ENCODE measurements at regions not wholly inside any gene's neighbourhood (a gene's known extent, or its start where the extent isn't known, plus 50 kb on each side); places are given as distances from the start of the nearest gene placed in this dataset.
"Not testable (repeated sequence)": the region's sequence is repeated elsewhere in the genome, so short reads cannot be mapped to it uniquely, and the experiment has no call there.

DNA sequence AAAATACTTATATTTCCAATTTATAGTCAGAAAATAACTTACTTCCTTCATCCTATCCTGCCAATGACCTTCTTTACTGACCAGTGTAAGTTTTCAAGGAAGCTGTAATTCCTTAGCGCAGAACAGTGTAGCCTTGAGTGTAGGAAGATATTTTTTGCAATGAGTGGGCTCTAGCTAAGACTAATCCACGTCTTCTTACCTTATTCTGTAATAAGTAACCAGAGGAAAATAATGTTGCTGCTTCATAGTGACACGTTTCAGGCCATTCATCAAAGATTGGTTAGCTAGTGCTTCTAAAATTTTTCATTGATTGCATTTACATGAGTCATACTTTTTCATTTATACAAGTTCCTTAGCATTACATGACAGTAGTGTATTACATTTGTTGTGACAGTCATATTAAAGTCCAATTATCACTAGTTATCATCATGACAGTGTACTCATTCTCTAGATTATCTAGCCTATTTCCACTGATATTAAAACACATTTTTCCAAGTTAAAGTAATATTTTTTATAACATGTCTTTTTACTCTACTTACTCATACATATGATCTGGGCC, 403.8 kb upstream of the EPHA3 start:
- no peak for DNase-seq

DNA sequence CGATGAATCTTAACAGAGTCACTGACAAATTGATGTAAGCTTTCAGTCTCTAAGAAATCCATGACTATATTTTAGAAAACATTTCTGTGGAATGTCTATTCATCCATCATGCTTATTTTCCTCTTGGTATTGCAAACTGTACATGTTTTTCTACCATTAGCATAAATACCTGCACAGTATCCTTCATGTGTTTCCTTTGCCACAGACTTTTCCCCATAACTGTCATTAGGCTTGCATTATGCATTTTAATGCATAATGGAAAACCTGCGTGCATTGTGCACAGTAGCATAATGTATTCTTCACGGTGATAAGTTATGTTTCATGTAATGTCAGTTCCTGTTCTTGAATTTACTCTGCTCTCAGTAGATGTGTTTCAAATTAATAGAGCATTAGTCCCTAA, 403.1 kb upstream of the EPHA3 start:
- no peak for DNase-seq

DNA sequence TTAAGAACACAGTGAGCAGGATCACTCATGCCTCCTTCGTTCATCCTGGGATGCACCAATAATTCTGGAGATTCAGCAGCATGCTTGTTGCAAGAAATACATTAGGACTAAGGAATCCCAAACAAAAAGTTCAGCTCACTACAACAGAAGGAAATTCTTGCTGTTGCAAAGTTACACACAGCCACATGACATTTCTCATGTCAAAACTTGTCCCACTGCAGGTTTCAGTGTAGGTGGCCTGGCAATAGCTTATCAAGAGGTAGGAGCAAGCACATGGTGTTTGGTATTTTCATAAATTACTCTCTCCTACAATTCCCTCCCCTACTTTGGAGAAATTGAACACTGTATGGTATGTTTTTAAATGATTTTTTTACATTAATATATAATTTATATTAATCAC, 399.6 kb upstream of the EPHA3 start:
- DNase-seq, result no peak

DNA sequence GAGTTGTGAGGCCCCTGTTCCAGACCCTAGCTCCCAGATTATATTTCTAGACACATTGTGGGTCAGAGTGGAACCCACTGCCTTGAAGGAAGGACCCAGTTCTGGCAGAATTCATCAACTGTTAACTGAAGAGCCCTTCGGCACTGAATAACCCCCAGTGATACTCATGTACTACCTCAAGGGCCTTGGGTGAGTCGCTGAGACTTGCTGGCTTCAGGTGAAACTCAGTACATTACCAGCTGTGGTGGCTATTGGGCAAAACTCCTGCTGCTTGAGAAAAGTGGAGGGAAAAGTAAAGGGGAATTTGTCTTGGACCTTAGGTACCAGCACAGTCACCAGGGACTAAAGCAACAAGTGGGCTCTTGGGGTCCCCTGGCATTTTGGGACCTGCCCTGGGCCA, 394.9 kb upstream of the EPHA3 start:
- DNase-seq, result no peak

DNA sequence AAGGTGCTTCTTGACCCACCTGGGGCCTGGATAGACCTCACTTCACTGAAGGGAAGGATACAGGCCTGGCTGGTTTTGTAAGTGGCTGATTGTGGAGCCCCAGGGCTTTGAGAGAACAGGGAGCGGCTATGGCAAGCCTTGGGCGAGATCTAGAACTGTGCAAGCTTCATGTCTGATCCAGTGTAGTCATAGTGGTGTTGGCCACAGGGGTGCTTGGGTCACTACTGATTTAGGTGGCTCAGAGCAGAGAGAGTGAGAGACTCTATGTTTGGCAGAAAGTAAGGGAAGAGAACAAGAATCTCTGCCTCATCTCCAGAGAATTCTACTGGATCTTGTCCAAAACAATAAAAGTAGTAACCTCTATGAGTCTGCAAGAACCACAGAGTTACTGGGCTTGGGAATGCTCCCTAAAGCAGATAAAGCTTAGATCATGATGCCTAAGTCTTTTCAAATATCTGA, 394.2 kb upstream of the EPHA3 start:
- DNase-seq, result no peak

DNA sequence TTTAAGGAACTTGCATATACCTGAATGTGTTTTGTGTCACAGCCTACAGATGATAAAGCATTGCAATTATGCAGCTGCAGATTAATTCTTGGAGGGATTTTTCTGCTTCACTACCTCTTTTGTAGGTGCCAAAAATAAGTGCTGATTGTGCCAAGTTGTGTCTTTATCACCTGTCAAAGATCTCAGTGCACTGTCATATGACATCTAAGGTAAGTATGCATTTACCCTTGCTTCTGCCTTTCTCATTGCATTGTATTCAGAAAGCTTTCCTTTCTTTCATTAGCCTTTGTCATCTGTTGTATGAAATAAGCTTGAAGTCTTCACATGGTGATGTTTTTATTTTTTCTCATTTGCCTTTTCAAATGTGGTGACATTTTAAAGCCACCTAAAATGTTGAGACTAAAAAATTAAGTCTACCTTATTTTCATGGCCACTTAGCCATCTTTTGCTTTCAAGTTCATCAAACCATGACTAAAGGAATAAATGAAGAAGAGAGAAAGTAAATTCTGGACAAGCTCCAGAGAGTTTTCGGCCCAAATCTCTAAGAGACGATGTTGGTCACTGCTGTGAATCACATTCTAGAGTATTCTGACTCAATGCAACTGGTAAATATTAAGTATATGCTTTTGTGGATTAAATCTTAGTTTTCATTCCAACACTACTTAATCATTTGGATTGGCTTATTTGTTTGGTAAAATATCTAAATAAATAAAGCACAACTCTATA, 381.8 kb upstream of the EPHA3 start:
- no peak for DNase-seq

DNA sequence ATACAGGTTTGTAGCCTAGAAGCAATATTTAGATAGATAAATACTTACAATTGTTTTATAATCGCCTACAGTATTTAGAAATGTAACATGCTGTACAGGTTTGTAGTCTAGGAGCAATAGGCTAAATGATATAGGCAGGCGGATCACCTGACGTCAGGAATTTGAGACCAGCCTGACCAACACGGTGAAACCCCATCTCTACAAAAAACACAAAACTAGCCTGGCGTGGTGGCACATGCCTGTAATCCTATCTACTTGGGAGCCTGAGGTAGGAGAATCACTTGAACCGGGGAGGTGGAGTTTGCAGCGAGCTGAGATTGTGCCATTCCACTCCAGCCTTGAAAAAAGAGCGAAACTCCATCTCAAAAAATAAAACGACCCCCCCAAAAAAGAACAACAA, 375.2 kb upstream of the EPHA3 start:
- no peak for DNase-seq

DNA sequence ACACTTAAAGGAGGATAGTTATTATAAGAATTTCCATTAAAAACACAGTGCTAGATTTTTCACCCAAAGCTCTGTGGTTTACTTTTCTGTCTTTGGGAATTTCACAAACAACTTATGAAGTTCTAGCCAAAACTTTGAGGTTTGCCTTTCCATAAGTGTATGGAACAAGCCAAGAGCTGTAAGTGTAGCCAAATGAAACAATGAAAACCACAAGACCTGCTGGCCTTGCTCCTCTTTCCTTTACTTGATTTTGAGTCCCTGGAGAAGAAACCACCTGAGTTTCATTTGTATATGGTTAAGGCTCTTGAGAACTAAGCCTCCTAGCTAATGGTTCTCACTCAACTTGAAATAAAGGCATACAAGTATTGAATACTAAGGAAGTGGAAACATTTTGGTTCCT, 365.3 kb upstream of the EPHA3 start:
- DNase-seq, result no peak

DNA sequence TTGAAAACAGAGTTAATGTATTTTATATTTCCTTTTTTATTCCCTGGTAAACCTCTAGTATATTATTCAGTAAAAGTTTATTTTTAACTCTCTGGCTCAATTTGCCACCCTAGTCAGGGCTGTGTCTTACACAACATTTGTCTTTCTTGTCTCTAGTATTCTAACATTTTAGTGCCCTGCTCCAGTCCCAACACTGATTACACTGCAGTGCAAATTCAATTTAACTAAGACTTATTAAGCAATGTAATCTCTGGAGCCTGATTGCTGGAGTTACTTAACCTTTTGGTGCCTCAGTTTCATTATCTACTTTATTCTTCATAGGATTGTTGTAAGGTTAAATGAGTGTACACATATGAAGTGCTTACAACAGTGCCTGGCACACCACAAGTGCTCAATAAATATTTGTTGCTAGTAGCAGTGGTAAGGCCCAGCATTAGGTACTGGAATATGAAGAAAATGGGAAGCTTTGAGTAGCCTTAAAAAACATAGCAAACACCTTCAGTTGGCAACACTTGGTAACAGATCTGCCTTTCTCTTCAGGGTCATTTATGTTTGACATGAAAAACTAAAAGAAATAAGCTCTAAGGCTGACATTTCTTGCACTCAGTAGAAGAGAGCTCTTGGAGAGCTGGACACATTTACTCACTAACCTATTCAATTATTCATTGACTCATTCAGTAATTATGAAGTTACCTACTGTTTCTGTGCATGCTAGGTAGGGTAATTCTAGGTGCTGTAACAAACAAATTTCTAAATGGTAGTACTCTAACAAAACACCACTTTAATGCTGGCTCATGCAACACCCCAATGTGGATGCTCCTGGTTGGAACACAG, 364.5 kb upstream of the EPHA3 start:
- no peak for DNase-seq

DNA sequence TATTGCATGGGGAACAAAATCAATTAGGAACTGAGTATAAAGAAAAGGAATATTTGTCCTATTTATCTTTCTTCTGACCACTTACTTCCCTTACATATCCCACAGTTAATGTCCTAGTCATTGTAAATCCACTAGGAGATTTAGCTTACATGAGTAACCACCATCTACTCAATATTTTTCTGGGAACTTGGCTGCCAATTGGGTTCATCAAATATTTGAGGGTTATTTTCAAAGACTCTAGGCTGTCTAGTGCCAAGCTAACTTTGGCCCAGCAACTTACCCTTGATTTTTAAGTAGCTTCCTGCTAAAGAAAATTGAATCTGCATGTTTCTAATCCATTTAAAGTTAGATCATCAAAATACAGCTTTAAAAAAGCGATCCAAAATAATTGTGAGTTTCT, 362.5 kb upstream of the EPHA3 start:
- DNase-seq, result no peak

DNA sequence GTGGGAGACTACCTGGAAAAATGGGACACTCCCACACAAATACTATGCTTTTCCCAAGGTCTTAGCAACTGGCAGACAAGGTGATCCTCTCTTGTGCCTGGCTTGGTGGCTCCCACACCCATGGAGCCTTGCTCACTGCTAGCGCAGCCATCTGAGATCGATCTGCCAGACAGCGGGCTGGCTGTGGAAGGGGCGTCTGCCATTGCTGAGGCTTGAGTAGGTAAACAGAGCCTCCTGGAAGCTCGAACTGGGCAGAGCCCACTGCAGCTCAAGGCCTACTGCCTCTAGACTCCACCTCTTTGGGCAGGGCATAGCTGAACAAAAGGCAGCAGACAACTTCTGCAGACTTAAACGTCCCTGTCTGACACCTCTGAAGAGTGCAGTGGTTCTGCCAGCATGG, 360.3 kb upstream of the EPHA3 start:
- not testable (repeated sequence) for DNase-seq

DNA sequence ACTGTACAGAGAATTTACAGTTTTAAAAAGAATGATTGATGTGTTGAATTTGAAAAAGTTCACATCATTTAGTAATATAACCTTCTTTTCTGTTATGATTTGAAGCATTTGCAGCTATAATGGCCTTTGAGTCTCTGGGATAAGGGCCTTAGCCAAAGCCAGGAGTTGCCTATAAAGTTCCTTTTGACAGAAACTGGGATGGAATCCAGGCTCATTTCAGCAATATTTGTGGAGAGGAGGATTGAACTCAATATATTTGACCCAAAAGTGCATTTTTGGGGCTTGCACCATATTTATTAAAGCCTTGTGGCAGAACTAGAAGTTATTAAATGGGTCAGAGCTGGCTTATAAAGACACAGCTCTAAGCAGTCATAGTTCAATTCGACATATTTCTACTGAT, 348.7 kb upstream of the EPHA3 start:
- no peak for DNase-seq

DNA sequence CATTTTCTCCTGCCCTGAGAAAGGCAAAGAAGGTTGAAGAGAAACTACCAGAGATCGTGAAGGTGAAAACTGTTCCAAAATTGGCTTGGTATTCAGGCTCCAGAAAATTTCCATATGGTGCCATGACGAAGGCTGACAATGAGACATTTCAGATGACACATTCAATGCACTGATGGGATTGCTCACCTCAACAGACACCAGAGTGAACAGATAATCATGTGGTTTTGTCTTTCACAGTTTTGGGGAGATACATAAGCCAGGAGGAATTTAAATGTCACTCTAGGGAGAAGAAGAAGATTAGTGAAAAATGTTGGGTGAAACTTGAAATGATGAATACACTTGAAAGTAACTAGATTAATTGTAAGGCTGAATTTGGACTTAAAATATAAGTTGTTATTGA, 339.7 kb upstream of the EPHA3 start:
- no peak for DNase-seq

DNA sequence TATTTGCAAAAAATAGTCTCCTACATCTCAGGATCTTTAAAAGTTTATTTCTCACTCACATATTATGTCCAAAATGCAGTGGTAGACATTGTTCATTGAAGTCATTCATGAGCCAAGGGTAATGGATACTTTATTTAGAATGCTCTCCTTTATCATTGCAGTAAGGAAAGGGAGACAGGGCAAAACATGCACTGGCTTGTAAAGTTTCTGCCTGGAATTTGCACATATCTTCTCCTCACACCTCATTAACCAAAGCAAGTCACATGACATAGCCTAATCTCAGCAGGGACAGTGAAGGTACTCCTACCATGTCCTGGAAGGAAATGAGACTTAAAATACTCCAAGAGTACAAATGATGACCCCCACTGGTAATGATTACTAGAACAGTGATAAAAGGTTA, 333.7 kb upstream of the EPHA3 start:
- DNase-seq, result no peak

DNA sequence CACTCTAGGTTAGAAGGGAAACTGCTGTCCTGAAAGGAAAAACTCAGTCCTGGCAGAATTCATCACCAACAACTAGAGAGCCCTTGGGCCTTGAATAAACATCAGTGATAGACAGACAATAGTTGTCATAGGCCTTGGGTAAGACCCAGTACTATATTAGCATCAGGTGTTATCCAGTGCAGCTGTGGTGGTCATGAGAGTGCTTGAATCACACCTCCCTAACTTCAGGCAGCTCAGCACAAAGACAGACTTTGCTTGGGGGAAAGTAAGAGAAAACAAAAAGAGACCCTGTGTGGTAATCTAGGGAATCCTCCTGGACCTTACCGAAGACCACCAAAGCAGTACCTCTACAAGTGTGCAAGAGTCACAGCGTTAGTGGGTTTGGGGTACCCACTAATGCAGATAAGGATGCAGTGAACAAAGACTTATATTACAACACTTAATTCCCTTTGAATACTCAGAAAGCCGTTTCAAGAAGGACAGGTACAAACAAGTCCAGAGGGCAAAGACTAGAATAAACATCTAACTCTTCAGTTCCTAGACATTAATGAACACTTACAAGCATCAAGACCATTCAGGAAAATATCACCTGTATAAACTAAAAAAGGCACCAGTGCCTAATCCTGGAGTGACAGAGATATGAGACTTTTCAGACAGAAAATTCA, 332.3 kb upstream of the EPHA3 start:
- DNase-seq, result no peak

DNA sequence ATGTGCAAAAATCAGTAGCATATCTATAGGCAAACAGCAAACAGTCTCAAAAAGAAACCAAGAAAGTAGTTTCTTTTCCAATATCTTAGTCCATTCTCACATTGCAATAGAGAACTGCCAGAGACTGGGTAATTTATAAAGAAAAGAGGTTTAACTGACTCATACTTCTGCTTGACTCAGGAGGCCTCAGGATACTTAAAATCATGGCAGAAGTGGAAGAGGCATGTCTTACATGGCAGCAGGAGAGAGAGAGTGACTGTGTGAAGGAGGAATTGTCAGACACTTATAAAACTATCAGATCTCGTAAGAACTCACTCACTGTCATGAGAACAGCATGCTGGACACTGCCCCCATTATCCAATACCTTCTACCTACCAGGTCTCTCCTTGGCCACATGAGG, 327.9 kb upstream of the EPHA3 start:
- DNase-seq, result no peak

DNA sequence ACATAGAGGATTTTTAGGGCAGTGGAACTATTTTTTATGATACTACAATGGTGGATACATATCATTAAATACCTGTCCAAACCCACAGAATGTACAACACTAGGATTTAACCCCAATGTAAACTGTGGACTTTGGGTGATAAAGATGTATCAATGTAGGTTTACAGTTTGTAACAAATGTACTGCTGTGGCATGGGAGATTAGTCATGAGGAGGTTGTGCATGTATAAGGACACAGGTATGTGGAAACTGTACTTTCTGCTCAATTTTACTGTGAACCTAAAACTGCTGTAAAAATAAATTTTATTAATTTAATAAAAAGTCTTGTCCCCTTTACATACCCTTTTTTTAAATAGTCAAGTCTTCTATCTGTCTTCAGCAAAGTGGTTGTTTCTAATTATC, 322.5 kb upstream of the EPHA3 start:
- no peak for DNase-seq

DNA sequence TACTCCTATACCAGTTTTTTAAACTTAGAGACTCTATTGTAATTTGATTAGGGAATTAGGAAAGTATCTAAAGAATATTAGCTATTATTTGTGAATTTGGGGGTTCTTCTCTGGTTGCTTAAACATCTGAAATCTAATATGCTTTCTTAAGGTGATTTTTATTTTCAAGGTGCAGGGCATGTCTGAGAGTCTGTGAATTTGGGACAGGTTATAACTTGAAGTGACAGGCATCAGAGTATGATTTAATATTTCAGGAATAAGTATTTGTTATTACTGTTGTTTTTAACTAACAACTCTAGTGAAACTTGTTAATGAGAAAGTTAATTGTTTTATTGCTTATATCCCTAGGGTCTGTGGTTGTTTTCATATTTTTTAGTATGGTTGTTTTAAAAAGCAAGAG, 321.6 kb upstream of the EPHA3 start:
- DNase-seq, result no peak

DNA sequence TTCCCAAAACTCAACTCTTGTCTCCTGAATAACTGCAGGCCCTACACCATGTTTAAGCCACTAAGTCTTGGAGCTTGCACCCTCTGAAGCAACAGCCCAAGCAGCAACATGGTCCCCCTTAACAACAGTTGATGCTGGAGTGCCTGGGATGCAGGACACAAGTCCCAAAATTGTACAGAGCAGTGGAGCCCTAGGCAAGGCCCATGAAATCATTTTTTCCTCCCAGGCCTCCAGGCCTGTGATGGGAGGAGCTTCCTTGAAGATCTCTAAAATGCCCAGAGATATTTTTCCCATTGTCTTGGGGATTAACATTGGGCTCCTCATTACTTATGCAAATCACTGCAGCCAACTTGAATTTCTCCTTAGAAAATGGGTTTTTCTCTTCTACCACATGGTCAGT, 311.9 kb upstream of the EPHA3 start:
- no peak for DNase-seq

DNA sequence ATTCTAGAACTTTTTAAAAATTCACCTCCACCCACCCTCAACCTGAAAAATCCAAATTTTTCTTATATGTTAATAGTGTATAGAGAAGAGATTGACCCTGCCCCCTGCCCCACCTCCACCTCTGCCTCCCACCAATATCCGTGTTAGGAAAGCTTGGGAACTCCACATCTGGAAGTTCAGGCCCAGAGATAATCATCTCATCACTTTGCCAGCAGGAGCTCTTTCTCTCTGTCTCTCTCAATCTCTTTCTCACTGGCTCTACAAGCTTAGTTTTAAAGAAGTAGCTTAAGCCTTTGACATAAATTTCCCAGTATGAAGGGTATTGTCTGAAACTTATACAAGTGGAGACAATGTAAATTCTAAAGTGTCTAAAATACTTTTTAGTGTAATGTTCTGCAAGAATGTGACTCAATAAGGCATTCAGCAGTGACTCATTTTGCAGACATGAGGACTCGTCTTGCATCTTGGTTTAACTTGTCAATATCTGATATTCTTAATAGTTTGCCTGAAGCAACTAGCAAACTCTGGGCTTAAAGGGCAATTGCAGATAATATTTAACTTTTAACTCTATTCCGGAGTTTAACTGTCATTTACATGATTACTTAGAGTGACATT, 299.8 kb upstream of the EPHA3 start:
- no peak for DNase-seq

DNA sequence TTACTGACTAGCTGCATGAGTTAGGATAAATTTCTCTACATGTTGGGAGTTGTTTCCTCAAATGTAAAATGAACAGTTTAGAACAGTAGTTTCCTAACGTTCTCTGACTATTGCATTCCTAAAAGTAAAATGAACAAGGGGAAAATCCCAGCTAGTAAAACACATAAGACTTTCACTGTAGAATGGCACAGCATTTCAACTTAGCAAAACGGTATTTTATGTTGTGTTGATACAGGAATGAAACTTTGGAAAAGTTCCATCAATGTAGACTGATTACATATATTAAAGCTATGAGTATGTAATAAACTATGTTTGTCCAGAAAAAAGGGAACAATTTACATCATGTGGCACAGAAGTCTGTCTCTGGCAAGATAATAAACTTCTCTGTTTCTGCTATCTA, 297.4 kb upstream of the EPHA3 start:
- no peak for DNase-seq

DNA sequence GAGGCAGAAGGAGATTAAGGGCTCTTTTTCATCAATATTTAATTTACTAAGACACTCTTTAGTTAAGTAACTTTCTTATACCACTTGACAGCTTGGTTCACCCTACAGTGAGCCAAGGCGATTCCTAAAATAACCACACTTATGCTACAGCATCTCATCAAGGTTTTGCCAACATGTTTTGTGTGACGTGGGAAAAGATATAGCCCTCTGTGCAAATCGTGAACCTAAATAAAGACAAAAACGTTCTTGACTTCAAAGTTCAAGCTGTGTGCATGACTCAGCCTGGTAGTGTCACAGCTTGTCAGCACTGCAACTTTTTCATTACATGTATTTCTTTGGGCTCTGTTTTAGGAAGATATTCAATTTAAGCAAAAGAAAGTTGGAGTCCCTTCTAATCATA, 297.0 kb upstream of the EPHA3 start:
- no peak for DNase-seq

DNA sequence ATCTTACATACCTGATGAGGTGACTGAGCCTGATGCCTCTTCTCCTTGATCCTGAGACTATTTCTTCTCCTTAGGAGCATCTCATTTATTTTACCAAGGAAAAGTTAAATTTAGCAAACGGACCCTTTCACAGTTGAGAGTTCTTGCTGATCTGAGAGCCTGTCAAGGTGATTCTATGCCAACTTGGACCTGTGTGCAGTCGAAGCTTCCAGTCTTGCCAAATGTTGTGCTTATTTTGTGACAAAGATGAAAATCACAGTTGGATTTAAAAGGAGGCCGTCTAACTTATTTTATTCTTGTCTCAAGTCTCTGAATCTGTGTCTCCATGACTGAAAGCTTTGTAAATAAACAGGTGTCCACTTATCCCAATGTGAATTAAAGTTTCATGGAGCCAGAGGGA, 296.3 kb upstream of the EPHA3 start:
- no peak for DNase-seq

Data from NCI-H1092 treated with DMSO at 0.1 percent for 48 hours (cell line).